HG03108 (cell line): ENCODE measurements at regions not wholly inside any gene's neighbourhood (a gene's known extent, or its start where the extent isn't known, plus 50 kb on each side); places are given as distances from the start of the nearest gene placed in this dataset.
"Not testable (repeated sequence)": the region's sequence is repeated elsewhere in the genome, so short reads cannot be mapped to it uniquely, and the experiment has no call there.

Experiments
- ATAC-seq: cut with Tn5 transposase; IDR thresholded peaks from one replicate; pipeline ENCODE4 v1.9.1; 2021; ENCODE audit warnings: moderate library complexity; ENCODE audit not compliant: unreplicated experiment

DNA sequence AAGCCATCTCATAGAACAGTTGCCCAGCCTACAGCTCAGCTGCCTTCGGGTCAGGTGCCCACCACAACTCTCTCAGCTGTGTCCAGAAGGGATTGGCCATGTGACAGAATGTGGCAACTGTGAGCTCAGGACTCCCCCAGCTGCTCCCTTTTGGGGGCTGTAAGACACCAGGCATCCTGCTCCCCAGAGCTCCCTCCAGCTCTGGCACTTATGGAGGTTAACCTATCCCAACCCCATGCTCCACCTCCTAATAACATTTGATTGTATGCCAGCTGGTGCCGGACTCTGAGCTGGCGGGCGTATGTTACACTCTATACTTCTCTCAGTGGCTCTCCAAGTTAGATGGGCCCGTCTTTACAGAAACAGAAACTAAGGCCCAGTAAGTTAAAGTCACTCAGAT is 222.8 kb downstream of the FAM43A start:
- ATAC-seq = no peak

GRCh38 chr3:194908972-194909371 is 223.3 kb downstream of the FAM43A start:
- no peak for ATAC-seq

GRCh38 chr3:194910414-194910984 is 224.8 kb downstream of the FAM43A start:
- no peak for ATAC-seq

GRCh38 chr3:194913316-194913715 is 227.6 kb downstream of the FAM43A start:
- ATAC-seq = no peak

GRCh38 chr3:194924889-194925288 is 239.2 kb downstream of the FAM43A start:
- not testable (repeated sequence) for ATAC-seq

- no peak for ATAC-seq
Observed at GRCh38 chr3:194925614-194926013, 239.9 kb downstream of the FAM43A start.

DNA sequence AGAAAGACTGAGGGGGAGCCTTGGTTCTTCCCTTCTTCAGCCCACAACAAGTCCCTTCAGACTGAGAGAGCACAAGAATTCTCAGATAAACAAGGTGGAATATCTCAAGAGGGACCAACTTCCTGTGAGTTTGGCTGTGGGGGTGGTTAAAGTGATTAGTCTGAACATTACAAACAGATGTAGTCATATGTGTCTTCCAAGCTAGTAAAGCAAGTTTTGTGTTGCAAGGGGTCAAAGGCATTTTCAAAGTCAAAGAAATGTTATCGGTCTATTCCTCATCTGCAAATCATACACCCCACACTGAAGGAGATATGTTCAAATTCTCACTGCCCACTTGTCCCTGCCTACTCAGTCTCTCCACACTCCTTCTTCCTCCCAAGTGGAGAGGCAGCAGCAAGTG is 242.5 kb downstream of the FAM43A start:
- ATAC-seq = no peak

DNA sequence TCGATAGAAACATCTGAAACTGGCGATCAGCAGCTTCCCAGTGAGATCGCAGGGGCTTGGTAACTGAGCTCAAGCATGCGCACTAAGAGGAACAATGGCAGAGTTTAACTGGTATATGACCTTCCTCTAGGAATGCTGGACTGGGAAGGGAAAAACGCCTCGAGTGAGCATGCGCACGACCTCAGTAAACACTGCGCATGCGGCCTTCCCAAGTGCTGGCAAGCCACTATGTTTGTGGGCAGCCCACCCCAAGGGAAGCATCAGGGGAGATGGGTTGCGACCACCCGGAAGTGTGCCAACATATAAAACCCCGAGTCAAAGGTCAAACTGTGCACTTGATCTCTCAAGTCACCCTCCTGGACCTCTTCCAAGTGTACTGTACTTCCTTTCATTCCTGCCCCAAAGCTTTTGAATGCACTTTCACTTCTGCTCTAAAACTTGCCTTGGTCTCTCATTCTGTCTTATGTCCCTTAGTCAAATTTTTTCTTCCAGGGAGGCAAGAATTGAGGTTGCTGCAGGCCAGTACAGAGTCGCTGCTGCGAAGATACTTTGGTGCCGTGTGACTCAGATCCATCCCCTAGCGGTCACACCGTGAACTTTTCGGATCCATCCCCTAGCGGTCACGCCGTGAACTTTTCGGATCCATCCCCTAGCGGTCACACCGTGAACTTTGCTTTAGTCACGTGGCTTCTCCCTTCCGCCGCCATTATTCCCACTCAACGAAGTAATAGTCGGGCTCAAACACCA is 243.3 kb downstream of the FAM43A start:
- no peak for ATAC-seq

DNA sequence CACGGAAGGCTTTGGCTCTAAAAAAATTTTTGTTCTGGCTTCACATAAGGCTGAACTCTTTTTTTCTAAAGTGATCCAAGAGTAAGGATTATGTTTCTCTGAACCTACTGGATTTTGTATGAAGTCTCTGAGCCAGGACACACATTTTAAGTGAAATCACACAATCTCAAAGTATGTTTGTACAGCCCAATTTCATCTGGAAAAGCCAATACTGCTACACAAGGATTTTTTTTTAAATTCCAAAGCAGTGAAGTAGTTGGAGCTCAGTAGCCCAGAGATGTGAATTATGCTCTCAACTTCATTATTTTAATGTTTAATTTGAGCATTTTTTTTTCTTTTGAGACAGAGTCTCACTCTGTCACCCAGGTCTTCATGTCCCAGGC is 243.9 kb downstream of the FAM43A start:
- no peak for ATAC-seq

DNA sequence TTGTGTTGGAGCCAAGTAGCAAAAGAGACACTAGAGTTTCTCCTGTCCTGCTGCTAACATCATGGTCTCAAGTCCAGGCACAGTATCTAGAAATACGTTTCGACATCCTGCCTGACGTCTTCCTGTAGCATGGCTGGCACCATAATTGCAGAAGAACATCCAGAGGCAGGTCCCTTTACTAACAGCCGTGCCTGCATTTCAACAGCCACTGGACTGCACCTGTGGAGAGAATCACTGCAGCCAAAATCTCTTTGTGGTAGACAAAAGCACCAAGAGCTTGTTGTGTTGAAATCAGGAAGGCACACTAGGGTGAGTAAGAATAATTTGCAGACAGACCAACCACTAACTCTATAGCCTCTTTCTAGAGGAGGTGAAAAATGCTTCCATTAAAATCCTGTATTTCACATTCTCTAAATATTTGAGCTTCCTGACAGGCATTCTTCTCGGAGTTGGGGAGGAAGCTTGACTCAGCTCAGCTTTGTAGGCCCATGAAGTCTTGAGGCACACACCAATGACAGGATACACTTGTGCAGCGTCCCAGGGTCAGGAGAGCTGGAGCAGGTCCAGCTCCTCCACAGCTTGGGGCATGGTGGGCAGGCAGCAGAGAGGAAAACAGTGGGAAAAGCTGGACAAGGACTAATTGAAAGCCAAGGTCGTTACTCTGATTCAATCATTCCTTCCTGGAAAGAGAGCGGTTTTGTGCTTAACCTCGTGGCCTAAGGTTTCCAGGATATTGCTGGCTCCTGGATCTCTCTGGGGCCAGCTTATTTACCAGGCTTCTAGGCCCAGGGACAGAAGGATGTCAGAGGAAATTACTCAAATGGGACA is 244.9 kb downstream of the FAM43A start:
- no peak for ATAC-seq

DNA sequence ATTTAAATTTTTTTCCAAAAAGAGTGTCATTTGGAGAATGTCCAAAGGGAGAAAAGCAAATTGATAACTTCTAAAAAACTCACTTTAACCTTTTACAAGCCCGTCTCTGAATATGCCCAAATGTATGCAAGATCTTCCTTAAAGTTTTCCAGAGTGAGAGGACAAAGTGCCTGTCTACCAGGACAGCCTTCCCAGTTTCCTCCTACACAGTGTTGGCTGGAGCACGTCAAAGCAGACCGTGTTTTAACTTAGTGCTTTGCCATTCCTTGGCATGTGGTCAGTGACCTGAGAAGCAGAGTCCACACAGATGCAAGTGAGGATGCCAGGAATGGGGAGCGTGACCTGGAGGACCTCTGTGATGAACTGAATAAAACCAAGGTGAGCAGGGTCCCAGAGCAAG is 245.7 kb downstream of the FAM43A start:
- no peak for ATAC-seq

GRCh38 chr3:194931865-194932264 is 246.2 kb downstream of the FAM43A start:
- ATAC-seq = no peak

DNA sequence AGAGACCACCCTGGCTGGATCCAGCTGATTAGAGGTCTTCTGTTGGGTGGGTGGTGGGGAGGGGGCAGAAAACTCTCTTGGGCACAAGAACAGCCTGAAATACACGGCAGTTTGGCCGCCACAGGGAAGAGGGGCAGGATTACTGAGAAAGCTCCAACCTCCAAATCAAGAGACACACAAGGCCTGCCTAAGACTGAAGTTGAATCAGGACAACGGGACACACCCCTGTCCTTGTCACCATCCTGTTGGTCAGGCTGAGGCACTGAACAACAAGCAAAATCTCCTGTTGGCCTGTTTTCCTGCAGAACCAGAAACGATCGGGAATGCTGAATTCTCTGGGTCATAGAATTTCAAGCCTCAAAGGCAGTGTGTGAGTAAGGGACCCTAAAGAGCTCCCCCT is 247.8 kb downstream of the FAM43A start:
- ATAC-seq = no peak

DNA sequence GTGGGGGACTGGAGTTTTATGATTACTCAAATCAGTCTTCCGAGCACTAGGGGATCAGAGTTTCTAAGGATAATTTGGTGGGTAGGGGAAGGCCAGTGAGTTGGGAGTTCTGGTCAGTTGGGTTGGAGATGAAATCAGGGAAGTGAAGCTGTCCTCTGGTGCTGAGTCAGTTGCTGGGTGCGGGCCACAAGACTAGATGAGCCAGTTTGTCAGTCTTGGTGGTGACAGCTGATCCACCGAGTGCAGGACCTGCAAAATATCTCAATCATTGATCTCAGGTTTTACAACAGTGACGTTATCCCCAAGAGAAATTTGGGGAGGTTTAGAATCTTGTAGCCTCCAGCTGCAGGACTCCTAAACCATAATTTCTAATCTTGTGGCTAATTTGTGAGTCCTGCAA is 249.4 kb downstream of the FAM43A start:
- no peak for ATAC-seq

DNA sequence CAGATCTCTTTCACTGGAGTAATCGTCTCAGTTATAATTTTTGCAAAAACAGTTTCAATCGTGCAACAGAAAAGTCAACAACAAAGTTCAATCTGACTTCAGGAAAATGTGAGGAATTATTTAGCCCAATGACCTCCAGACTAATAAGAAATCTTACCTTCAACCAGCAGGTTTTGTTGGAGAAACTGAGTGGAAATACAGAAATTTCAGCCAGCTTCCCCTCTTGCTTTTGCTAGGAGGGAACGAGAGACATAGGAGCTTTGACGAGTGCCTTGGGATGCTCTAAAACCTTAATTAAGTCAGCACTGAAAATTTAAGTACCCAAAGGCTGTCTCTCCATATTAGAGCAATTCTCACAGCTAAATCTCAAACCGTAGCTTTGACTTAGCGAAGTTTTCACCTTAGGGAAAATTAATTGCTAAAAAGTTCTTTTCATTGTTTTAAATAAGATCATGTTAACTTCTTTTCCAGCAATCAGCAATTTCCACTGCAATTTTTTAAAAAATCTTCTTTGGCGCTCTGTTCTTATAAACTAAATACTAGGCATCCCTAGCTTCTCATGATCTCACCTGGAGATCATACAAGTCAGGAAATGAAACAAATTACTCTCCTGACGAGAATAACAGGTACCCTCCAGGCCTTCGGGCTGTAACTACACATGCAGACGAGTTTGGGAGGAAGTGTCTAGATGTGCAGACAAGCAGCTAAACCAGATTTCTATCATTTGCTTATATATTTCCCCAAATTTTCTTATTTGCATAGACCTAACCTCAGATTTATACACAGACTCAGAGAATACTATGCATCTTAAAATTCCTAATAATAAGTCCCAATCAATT is 250.2 kb downstream of the FAM43A start:
- ATAC-seq = no peak

DNA sequence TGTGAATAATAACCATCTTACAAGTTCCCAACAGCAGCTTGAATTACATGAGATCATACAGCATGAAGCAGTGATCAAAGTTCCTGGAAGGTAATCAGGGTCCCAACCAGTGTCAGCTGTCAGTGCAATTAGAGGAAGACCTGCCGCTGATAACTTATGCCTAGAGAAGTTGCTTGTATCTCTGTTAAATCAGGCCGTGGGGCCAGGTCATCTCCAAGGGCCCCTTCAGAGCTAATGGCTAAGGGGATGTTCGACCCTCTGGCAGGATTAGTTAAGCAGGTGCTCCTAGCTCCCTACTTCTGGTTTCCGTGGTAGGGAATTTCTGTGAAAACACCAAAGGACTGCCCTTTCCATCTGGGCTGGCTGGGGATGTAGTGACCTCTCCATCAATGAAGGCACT is 251.0 kb downstream of the FAM43A start:
- ATAC-seq = no peak

GRCh38 chr3:194937144-194937543 is 251.5 kb downstream of the FAM43A start:
- ATAC-seq = no peak

- no peak for ATAC-seq
Observed at GRCh38 chr3:194937882-194938321, 252.2 kb downstream of the FAM43A start.

DNA sequence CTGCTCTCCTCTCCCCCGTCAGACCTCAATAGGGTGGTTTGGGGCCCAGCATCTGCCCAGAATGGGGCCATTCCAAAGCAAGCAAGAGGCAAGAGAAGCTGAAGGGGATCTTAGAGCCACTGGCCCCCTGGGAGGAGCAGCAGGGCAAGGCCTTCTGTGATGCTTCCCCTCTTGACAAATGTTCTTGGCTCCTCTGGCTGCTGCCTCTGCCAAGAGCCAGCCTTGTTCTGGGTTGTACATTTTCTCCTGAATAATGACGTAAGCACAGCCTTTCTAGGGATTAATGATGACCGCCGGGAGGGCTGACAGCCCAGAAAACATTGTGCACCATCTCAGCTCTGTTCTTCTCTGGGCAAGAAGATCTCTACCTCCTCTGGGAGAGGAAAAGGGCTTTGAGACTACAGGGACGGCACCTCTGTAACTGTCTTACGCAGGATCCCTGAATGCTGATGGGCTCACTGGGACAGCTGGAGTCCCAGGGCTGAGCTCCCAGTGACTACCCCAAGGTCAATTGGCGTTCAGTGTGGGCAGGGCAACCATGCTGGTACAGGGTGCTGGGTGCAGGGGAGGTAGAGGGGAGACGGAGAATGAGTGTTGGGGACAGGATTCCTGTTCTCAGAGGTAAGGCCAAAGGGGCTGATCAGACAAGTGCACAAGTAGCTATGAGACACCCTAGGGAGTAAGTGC is 253.3 kb downstream of the FAM43A start:
- ATAC-seq = no peak

- ATAC-seq = no peak
Observed at GRCh38 chr3:194939532-194939909, 253.8 kb downstream of the FAM43A start.
